Esophagus squamous epithelium (tissue), 5 donors: ENCODE measurements at regions not wholly inside any gene's neighbourhood (a gene's known extent, or its start where the extent isn't known, plus 50 kb on each side); places are given as distances from the start of the nearest gene placed in this dataset.

Experiments used
- DNase-seq: peaks from one replicate; lab custom pipeline; 2025; lab: John Stamatoyannopoulos, UW
- H3K27ac ChIP-seq, 4 donors: fragments of 200-600 bp; sonication (generic); one replicate each; pipeline ENCODE4 v1.5.1; 2016 to 2019; ENCODE audit warnings: mild to moderate bottlenecking in 1 of 4
- H3K27me3 ChIP-seq, 4 donors: fragments of 200-600 bp; sonication (generic); 1 replicate in 3 of 4; 2 replicates in 1 of 4; pipeline versions ENCODE4 v1.5.1 to v1.6.0; 2017 to 2021; ENCODE audit warnings: antibody characterized with exemption in 1 of 4
- H3K36me3 ChIP-seq, 3 donors: fragments of 200-600 bp; sonication (generic); one replicate each; pipeline ENCODE4 v1.5.1; 2016 to 2019
- H3K4me1 ChIP-seq, 3 donors: fragments of 200-600 bp; sonication (generic); one replicate each; pipeline ENCODE4 v1.5.1; 2017 to 2019
- H3K4me3 ChIP-seq, 4 donors: fragments of 200-600 bp; sonication (generic); 1 replicate in 3 of 4; 2 replicates in 1 of 4; pipeline ENCODE4 v1.5.1; 2016 to 2019; ENCODE audit warnings: mild to moderate bottlenecking in 2 of 4, moderate library complexity in 1 of 4
- H3K9me3 ChIP-seq, 3 donors: fragments of 200-600 bp; sonication (generic); one replicate each; pipeline ENCODE4 v1.5.1; 2016 to 2019
- CTCF ChIP-seq, 6 experiments: fragments of 450-650 bp in 4 of 6; fragments of 200-600 bp in 2 of 6; sonication (generic) in 2 of 6; IDR thresholded peaks; one replicate each; pipeline ENCODE4 v1.5.1; 2016 to 2019; ENCODE audit warnings: antibody characterized with exemption in 6 of 6, mild to moderate bottlenecking in 4 of 6, moderate library complexity in 4 of 6
- POLR2A ChIP-seq, 4 donors: fragments of 450-650 bp; IDR thresholded peaks; one replicate each; pipeline ENCODE4 v1.6.1; 2017; ENCODE audit warnings: antibody characterized with exemption in 4 of 4, mild to moderate bottlenecking in 4 of 4, moderate library complexity in 3 of 4
- WGBS, 2 donors: methylation state at CpG; one replicate each; pipeline ENCODE4 v1.1.5; 2018; 5-methylcytosine and 5-hydroxymethylcytosine counted together
- intact Hi-C: fragments of 100-400 bp; cut with DNase I; formaldehyde crosslinking; loops from one replicate; pipeline ENCODE4 v1.15.0; 2022
- donor health status: DM: yes; HTN: yes; CAD: no.

GRCh38 chr10:131495224-131495623 lies 183.7 kb upstream of the TCERG1L start:
- WGBS, 2 donors: 52% methylated on average over 4 of the region's 4 CpGs; no CpG with 5 or more reads in 1 of the 2 donors
- H3K4me1 ChIP-seq: no peaks in the 10 kb centered on the region
- H3K36me3 ChIP-seq: no peaks in the 10 kb centered on the region
- DNase-seq: no peak
- no peak overlapping the region for H3K27ac ChIP-seq
- H3K9me3 ChIP-seq: no peaks in the 10 kb centered on the region
- TF ChIP-seq POLR2A (IDR thresholded peaks at IDR 0.05) (no peak), CTCF (IDR thresholded peaks at IDR 0.05) (no peak)
- H3K27me3 ChIP-seq: no peaks in the 10 kb centered on the region
- no peak overlapping the region for H3K4me3 ChIP-seq
- intact Hi-C loops: no loop called here

GRCh38 chr10:131495892-131496291 lies 184.4 kb upstream of the TCERG1L start:
- no peak for TF ChIP-seq CTCF (IDR thresholded peaks at IDR 0.05)
- TF ChIP-seq POLR2A (IDR thresholded peaks at IDR 0.05): no peak
- Histone ChIP-seq H3K27me3 (no peaks in the 10 kb centered on the region), H3K4me3 (no peak overlapping the region), H3K36me3 (no peaks in the 10 kb centered on the region), H3K9me3 (no peaks in the 10 kb centered on the region), H3K27ac (no peak overlapping the region), H3K4me1 (no peaks in the 10 kb centered on the region)
- intact Hi-C loops: no loop called here
- WGBS, 2 donors: 80% methylated on average over 2 to 3 of the region's 14 CpGs
- DNase-seq: no peak

- intact Hi-C loops: no loop called here
- 86 to 90% methylated on average over 6 to 7 of the region's 16 CpGs for WGBS, 2 donors
- Histone ChIP-seq H3K36me3 (no peaks in the 10 kb centered on the region), H3K27me3 (no peaks in the 10 kb centered on the region), H3K9me3 (no peaks in the 10 kb centered on the region), H3K27ac (no peak overlapping the region), H3K4me1 (no peaks in the 10 kb centered on the region), H3K4me3 (no peak overlapping the region)
- DNase-seq: no peak
- TF ChIP-seq POLR2A (IDR thresholded peaks at IDR 0.05): no peak
- TF ChIP-seq CTCF (IDR thresholded peaks at IDR 0.05): no peak
Observed at GRCh38 chr10:131496351-131497052, 185.0 kb upstream of the TCERG1L start.

- WGBS, 2 donors: 61 to 100% methylated on average over 1 to 3 of the region's 3 CpGs
- TF ChIP-seq POLR2A (IDR thresholded peaks at IDR 0.05) (no peak), CTCF (IDR thresholded peaks at IDR 0.05) (no peak)
- H3K27me3 ChIP-seq: no peaks in the 10 kb centered on the region
- no peaks in the 10 kb centered on the region for H3K36me3 ChIP-seq
- intact Hi-C loops: no loop called here
- DNase-seq: no peak
- no peak overlapping the region for H3K27ac ChIP-seq
- peaks cover 0 to 22% (median 6%) of the 10 kb centered on the region in 3 donors for H3K9me3 ChIP-seq
- H3K4me1 ChIP-seq: no peaks in the 10 kb centered on the region
- no peak overlapping the region for H3K4me3 ChIP-seq
Observed at GRCh38 chr10:131499566-131499965, 188.0 kb upstream of the TCERG1L start.

- TF ChIP-seq CTCF (IDR thresholded peaks at IDR 0.05) (no peak), POLR2A (IDR thresholded peaks at IDR 0.05) (no peak)
- WGBS, 2 donors: 87 to 89% methylated on average over 5 to 9 of the region's 9 CpGs
- Histone ChIP-seq H3K27me3 (no peaks in the 10 kb centered on the region), H3K27ac (no peak overlapping the region), H3K36me3 (no peaks in the 10 kb centered on the region), H3K4me3 (no peak overlapping the region), H3K4me1 (no peaks in the 10 kb centered on the region), H3K9me3 (peaks cover 0 to 27% (median 6%) of the 10 kb centered on the region in 3 donors)
- intact Hi-C loops: no loop called here
- DNase-seq: no peak
Observed at GRCh38 chr10:131500181-131500580, 188.7 kb upstream of the TCERG1L start.
